Endothelial cell of hepatic sinusoid (primary cell): ENCODE measurements at regions not wholly inside any gene's neighbourhood (a gene's known extent, or its start where the extent isn't known, plus 50 kb on each side); places are given as distances from the start of the nearest gene placed in this dataset.
"Not testable (repeated sequence)": the region's sequence is repeated elsewhere in the genome, so short reads cannot be mapped to it uniquely, and the experiment has no call there.

Experiments
- in situ Hi-C: cut with HindIII; loops from 2 replicates; pipeline ENCODE4 v1.10.0; 2017; ENCODE audit warnings: low sequenced_read_pairs

- in situ Hi-C loops: no loop called here
Measured at GRCh38 chr2:145573608-145574007, 1053.7 kb upstream of the ZEB2 start.

- in situ Hi-C loops: no loop called here
Measured at GRCh38 chr2:145572238-145572637, 1052.3 kb upstream of the ZEB2 start.

- in situ Hi-C loops: no loop called here
Measured at GRCh38 chr2:145569108-145569507, 1049.2 kb upstream of the ZEB2 start.

DNA sequence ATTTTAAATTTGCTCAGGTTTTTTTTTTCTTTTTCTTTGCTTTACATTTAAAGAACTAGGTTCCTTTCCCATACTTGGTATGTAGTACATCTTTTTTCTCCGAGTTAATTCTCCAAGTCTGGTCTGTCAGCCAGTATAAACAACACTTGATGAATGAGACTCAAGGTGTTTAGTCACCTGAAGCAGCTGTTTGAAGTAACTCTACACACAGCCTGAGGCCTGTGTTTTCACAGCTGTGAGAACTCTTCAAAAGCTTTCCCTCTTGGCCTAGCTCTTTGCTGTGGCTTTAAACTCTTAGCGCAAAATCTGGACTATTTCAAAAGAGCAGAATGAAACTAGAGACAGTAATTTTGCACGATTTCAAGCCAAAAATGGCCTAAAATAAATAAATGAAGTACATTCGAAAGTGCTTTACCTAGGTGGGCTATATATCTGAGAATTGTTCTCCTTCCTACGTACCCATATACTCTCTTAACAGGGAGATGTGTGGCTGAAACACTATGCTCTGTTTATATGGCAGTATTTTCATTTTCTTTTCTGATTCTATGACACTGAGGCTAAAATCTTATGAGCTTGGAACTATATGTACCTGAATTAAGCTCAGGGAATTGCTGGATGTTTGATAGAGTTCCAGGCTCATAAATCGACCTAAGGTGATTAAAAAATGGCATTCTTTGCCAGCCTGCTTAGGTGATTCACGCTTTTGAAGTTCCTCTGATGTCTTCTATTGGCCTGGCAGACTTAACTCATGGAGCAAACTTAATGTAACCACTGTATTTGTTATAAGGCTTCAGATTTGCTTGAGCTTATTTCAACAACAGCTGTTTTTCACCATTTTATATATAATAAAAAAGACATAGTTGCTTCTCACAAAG is 1044.1 kb upstream of the ZEB2 start:
- in situ Hi-C loops: no loop called here

DNA sequence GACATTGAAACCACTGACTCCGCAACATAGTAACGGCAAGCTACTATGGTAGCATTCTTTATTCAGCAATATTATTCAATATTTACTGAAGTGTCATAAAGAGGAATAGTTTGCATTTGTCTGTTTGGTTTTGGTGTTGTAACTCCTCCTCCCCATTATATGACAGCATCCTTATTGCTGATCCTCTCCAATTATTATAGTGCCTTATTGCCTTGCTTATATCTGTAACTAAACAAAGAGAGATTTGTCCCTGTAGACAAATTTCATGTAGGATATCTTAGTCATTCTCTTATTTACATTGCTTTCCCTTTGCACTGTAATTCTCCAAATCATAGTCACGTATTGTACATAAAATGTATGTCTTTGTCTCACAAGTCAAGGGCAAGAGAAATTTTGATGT is 1041.2 kb upstream of the ZEB2 start:
- in situ Hi-C loops: no loop called here

DNA sequence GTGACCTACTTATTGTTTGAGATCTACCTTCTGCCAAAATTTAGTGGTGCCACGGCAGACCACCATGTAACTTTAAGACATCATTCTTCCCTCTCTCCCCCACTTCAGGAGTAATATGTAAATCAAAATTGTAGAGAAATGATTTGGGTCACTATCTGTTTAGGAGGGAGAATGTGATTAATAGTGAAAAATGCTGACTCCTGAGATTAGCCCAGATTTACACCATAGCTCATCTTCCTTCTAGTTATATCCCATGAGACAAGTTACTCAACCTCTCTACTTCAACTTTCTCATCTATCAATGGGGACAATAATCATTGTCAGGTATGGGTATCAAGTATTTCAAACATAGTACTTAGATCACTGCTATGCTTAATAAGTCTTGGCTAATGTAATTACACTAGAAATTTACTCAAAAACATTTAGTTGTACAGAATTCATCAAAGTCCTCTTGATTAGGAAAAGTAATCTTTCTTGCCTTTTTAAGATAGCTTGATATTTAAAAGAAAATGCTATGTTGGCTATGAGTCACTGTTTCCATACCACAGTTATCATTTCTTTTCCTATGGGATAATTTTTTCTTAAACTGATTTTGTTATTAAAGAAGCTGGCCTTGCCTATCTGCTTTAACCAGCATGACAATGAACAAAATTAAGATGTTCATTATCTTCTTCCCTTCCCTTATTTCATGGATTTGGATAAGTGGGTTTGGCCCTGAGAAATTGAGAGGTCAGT is 1038.9 kb upstream of the ZEB2 start:
- in situ Hi-C loops: no loop called here

GRCh38 chr2:145555360-145555759 is 1035.4 kb upstream of the ZEB2 start:
- in situ Hi-C loops: no loop called here

DNA sequence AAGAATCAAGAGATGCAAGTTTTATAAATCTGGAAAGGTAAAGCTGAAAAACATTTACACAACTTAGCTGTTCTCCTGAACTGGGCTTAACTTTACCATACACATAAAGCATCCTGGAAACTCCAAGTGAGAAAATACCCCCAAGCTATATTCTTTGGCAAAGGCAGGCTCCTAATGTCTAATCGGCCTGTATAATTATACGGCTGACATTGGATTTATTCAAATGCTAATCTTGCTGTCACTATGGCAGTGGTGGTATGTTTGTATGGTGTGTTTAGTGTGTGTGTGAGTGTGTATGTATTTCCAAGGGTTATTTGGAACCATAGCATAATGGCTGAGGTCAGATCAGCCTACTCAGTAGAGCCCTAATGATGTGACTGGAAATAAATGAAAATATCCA is 1031.8 kb upstream of the ZEB2 start:
- in situ Hi-C loops: loop anchor here (5.0 kb wide), 1 partner anchor 89 kb away; no protein-coding TSS in a partner anchor

GRCh38 chr2:145548479-145548878 is 1028.6 kb upstream of the ZEB2 start:
- in situ Hi-C loops: no loop called here

DNA sequence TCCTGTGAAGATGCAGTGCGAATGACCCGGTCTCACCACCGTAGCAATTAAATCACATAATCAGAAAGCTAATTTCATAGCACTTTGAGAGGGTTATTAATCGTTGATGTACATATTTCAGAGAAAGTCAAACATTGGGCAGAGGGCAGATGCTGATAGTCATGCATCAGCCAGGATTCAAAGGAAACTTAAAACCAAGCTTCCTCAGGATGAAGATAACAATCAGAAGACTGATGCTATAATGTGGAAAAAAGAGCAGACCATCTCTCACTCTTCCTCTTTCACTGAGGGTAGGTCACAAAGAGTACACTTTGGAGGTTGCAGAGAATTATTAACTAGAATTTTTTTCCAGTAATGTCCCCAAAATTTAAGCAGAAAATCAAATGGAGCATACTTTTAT is 1027.7 kb upstream of the ZEB2 start:
- in situ Hi-C loops: no loop called here

DNA sequence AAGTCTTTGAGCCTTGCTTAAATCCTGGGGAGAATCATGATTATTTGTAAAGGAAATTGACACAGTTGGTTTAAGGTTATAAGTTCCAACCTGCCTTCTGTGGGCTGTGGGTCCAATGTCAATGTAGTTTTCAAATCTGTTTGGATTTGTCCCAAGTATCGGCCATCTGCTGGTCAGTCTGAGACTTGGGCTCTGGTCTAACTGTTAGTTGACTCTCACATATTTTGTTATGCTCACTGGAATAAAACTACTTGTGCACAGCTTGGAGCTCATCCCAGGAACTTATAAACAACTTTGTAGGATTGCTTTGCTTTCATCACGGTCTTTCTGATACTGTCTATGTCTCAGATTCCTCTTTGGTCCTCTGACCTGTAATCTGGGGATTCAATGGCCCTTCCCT is 1026.2 kb upstream of the ZEB2 start:
- in situ Hi-C loops: no loop called here

GRCh38 chr2:145543856-145544255 is 1023.9 kb upstream of the ZEB2 start:
- in situ Hi-C loops: no loop called here

DNA sequence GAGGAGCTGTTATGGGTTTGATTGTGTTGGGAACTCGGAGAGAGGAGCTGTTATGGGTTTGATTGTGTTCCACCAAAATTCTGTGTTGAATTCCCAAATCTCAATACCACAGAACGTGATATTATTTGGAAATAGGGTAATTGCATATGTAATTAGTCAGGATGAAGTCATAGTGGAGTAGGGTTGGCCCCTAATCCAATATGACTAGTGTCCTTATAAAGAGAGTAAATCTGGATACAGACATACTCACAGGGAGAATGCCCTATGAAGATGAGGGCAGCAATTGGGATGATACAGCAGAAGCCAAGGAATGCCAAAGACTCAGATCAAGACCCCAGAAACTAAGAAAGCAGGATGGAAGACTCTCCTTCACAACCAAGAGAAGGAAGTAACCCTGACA is 1023.2 kb upstream of the ZEB2 start:
- in situ Hi-C loops: no loop called here

DNA sequence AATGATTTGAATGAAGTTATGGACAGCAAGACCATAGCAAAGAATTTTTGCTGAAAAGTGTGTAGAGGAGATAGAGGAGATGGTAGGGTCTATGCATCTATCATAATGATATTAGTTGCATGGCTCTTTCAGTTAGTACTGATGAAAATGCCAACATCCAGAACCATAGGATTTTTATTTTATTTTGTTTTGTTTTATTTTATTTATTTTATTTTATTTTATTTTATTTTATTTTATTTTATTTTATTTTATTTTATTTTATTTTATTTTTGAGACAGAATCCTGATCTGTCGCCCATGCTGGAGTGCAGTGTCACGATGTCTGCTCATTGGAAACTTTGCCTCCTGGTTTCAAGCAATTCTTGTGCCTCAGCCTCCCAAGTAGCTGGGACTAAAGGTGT is 1021.1 kb upstream of the ZEB2 start:
- in situ Hi-C loops: no loop called here

GRCh38 chr2:145538661-145539350 is 1018.9 kb upstream of the ZEB2 start:
- in situ Hi-C loops: no loop called here

GRCh38 chr2:145530653-145531052 is 1010.7 kb upstream of the ZEB2 start:
- in situ Hi-C loops: no loop called here

DNA sequence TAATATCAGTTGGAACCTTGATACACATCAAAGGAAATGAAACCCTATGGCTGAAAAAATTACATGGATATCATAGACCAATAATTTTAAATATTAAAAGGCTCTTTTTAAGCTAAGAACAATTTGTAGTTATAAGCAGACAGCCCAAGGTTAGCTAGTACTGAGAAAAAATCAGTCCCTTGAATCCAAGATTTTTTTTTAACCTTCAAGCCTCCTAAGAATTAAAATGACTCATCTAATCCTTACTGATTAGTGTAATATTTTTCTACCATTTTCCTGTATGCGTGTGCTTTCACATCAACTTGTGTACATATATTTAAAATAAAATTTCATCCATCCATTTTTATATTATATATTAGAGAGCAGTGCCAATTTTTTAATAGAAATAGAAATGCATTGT is 1004.9 kb upstream of the ZEB2 start:
- in situ Hi-C loops: no loop called here

DNA sequence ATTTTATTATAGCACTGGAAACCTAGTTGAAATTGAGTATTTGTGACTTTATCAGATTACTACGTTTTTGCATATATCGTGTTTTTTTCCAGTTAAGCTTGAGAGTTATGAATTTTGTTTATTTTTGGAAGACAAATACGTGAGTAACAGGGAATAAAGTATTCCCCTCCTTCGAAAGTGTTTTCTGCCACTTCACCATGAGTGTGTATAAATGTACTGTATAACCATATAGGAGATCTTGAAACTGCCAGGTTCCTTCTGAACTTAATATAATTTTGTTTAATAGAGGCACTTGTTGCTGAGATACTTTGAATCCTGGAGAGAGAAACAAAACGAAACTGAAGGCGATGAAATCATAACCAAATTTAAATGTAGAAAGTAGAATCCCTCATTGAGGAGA is 1004.4 kb upstream of the ZEB2 start:
- in situ Hi-C loops: no loop called here

GRCh38 chr2:145519254-145519653 is 999.3 kb upstream of the ZEB2 start:
- in situ Hi-C loops: not testable (repeated sequence)

DNA sequence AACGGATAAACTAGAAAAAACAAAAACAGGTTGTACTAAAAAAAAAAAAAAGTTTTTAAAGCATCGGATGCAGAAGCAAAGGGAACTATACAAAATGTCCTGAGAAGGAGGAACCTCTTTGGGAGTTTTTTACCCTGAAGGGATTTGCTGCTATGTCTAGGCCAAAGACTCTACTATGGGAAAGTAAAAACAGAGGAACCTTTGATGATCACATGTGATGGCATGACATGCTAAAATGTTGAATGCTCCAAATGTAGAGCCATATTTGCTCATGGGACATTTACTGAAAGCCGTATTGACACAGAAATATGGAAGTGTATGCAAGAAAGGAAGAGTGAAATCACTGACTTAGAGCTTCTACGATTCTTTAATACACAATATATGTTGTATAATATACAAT is 992.0 kb upstream of the ZEB2 start:
- in situ Hi-C loops: loop anchor here (5.0 kb wide), 1 partner anchor 80 kb away; no protein-coding TSS in a partner anchor

DNA sequence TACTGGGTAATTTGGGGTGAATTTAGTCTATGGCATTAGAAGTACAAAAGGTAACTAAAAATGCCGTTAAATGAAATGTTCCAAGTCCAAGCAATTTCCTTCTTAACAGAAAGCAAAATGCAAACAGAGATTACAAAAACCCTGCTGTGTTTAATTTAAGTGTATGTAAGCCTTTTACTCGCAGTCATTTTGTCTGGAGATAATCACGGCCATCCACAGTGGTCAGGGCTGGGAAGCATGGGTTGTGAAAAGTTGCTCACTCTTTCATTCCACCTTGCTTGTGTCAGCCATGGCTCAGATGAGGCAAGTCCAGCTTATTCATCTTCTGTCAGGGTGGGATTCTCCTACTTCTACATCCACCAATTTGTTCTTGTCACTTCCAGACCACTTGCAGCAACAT is 983.6 kb upstream of the ZEB2 start:
- in situ Hi-C loops: no loop called here

GRCh38 chr2:145501920-145502319 is 982.0 kb upstream of the ZEB2 start:
- in situ Hi-C loops: no loop called here
